ENCODE measurements at regions not wholly inside any gene's neighbourhood (a gene's known extent, or its start where the extent isn't known, plus 50 kb on each side); places are given as distances from the start of the nearest gene placed in this dataset.

GRCh38 chr6:79375635-79376337 lies 141.3 kb upstream of the HMGN3 start:
- H3K36me3 ChIP-seq (ENCODE audit: low read depth): no peaks in the 10 kb centered on the region
- no peak for ATAC-seq (ENCODE audit: low read depth)
- no peaks in the 10 kb centered on the region for H3K27me3 ChIP-seq (ENCODE audit: insufficient read depth, poor library complexity, severe bottlenecking)
- no peak for DNase-seq (ENCODE audit: low spot score)
- no peaks in the 10 kb centered on the region for H3K9me3 ChIP-seq (ENCODE audit: severe bottlenecking)
- H3K4me3 ChIP-seq (ENCODE audit: severe bottlenecking): no peak overlapping the region
- H3K4me1 ChIP-seq (ENCODE audit: insufficient read depth, poor library complexity, severe bottlenecking): peaks cover 33% of the 10 kb centered on the region
- H3K27ac ChIP-seq (ENCODE audit: poor library complexity, severe bottlenecking): peak overlapping the region; percentile 89
- TF ChIP-seq, protein P1, sequence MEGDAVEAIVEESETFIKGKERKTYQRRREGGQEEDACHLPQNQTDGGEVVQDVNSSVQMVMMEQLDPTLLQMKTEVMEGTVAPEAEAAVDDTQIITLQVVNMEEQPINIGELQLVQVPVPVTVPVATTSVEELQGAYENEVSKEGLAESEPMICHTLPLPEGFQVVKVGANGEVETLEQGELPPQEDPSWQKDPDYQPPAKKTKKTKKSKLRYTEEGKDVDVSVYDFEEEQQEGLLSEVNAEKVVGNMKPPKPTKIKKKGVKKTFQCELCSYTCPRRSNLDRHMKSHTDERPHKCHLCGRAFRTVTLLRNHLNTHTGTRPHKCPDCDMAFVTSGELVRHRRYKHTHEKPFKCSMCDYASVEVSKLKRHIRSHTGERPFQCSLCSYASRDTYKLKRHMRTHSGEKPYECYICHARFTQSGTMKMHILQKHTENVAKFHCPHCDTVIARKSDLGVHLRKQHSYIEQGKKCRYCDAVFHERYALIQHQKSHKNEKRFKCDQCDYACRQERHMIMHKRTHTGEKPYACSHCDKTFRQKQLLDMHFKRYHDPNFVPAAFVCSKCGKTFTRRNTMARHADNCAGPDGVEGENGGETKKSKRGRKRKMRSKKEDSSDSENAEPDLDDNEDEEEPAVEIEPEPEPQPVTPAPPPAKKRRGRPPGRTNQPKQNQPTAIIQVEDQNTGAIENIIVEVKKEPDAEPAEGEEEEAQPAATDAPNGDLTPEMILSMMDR (IDR thresholded peaks at IDR 0.05; ENCODE audit: poor library complexity, severe bottlenecking): no peak

- Histone ChIP-seq H3K9me3 (ENCODE audit: severe bottlenecking) (no peaks in the 10 kb centered on the region), H3K36me3 (ENCODE audit: low read depth) (no peaks in the 10 kb centered on the region), H3K4me1 (ENCODE audit: insufficient read depth, poor library complexity, severe bottlenecking) (peaks cover 33% of the 10 kb centered on the region), H3K27me3 (ENCODE audit: insufficient read depth, poor library complexity, severe bottlenecking) (no peaks in the 10 kb centered on the region), H3K4me3 (ENCODE audit: severe bottlenecking) (no peak overlapping the region), H3K27ac (ENCODE audit: poor library complexity, severe bottlenecking) (no peak overlapping the region)
- ATAC-seq (ENCODE audit: low read depth): no peak
- DNase-seq (ENCODE audit: low spot score): no peak
- TF ChIP-seq, protein P1 (IDR thresholded peaks at IDR 0.05; ENCODE audit: poor library complexity, severe bottlenecking): no peak
These were observed 139.8 kb upstream of the HMGN3 start for GRCh38 chr6:79374308-79374707.

- TF ChIP-seq, protein P1 (IDR thresholded peaks at IDR 0.05; ENCODE audit: poor library complexity, severe bottlenecking): no peak
- no peak overlapping the region for H3K27ac ChIP-seq (ENCODE audit: poor library complexity, severe bottlenecking)
- H3K27me3 ChIP-seq (ENCODE audit: insufficient read depth, poor library complexity, severe bottlenecking): no peaks in the 10 kb centered on the region
- no peak overlapping the region for H3K4me3 ChIP-seq (ENCODE audit: severe bottlenecking)
- H3K36me3 ChIP-seq (ENCODE audit: low read depth): no peaks in the 10 kb centered on the region
- DNase-seq (ENCODE audit: low spot score) (no peak), ATAC-seq (ENCODE audit: low read depth) (no peak; the same call in 2 of the 3 replicates)
- H3K9me3 ChIP-seq (ENCODE audit: severe bottlenecking): no peaks in the 10 kb centered on the region
- H3K4me1 ChIP-seq (ENCODE audit: insufficient read depth, poor library complexity, severe bottlenecking): peaks cover 33% of the 10 kb centered on the region
These were observed 139.4 kb upstream of the HMGN3 start for GRCh38 chr6:79373880-79374279.

- Histone ChIP-seq H3K9me3 (ENCODE audit: severe bottlenecking) (no peaks in the 10 kb centered on the region), H3K27ac (ENCODE audit: poor library complexity, severe bottlenecking) (no peak overlapping the region), H3K27me3 (ENCODE audit: insufficient read depth, poor library complexity, severe bottlenecking) (no peaks in the 10 kb centered on the region), H3K4me3 (ENCODE audit: severe bottlenecking) (no peak overlapping the region), H3K36me3 (ENCODE audit: low read depth) (no peaks in the 10 kb centered on the region), H3K4me1 (ENCODE audit: insufficient read depth, poor library complexity, severe bottlenecking) (peaks cover 30% of the 10 kb centered on the region)
- TF ChIP-seq, protein P1 (IDR thresholded peaks at IDR 0.05; ENCODE audit: poor library complexity, severe bottlenecking): no peak
- DNase-seq (ENCODE audit: low spot score) (no peak), ATAC-seq (ENCODE audit: low read depth) (no peak)
These were observed 138.8 kb upstream of the HMGN3 start for GRCh38 chr6:79373246-79373645.

DNA sequence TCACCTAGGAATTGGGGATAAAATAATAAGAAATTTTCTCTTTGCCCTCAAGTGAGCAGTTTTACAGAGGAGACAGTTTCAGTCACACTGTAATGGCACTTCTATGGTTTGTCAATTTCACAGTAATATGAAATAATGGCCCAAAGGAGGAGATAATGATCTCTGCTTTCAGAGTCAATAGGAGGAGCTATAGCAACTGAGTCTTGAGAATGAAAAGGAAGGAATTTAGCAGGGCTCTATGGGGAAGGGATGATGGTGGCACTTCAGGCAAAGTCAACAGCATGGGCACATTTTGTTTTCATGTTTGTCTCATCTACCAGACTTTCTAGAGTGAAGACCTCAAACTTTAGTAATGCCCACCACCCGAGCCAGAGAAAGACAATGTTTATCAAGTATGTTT lies 138.3 kb upstream of the HMGN3 start:
- Histone ChIP-seq H3K4me1 (ENCODE audit: insufficient read depth, poor library complexity, severe bottlenecking) (peaks cover 25% of the 10 kb centered on the region), H3K9me3 (ENCODE audit: severe bottlenecking) (no peaks in the 10 kb centered on the region), H3K27ac (ENCODE audit: poor library complexity, severe bottlenecking) (no peak overlapping the region), H3K27me3 (ENCODE audit: insufficient read depth, poor library complexity, severe bottlenecking) (no peaks in the 10 kb centered on the region), H3K4me3 (ENCODE audit: severe bottlenecking) (no peak overlapping the region), H3K36me3 (ENCODE audit: low read depth) (no peaks in the 10 kb centered on the region)
- ATAC-seq (ENCODE audit: low read depth) (no peak), DNase-seq (ENCODE audit: low spot score) (no peak)
- TF ChIP-seq, protein P1 (IDR thresholded peaks at IDR 0.05; ENCODE audit: poor library complexity, severe bottlenecking): no peak

All from RWPE2 (cell line).